GM12878 (cell line): ENCODE measurements at regions not wholly inside any gene's neighbourhood (a gene's known extent, or its start where the extent isn't known, plus 50 kb on each side); places are given as distances from the start of the nearest gene placed in this dataset.

Source experiments
- ATAC-seq: fragments of 200-7000 bp; cut with Tn5 transposase; 3 replicates; pipeline ENCODE4 v1.9.1; 2020; ENCODE audit warnings: mild to moderate bottlenecking, moderate library complexity
- BruUV-seq: library from RNA; stranded (reverse); fragments of 400-500 nt; replicated peaks from 2 replicates; lab custom pipeline; 2021; lab: Mats Ljungman, UMichigan
- CTCF ChIA-PET: fragments of 300-600 bp; sonication (Branson Sonifier 250); formaldehyde crosslinking; extraction: SDS; loops from one replicate; lab custom pipeline; 2021; ENCODE audit warnings: inconsistent platforms; lab: Yijun Ruan, JAX
- POLR2A ChIA-PET: fragments of 350-600 bp; formaldehyde crosslinking; extraction: SDS; loops from one replicate; lab custom pipeline; 2021; ENCODE audit warnings: inconsistent platforms; lab: Charles Lee
- RAD21 ChIA-PET: fragments of 300-600 bp; sonication (Branson Sonifier 250); formaldehyde crosslinking; loops from one replicate; lab custom pipeline; 2023; ENCODE audit warnings: antibody characterized with exemption; ENCODE audit not compliant: unreplicated experiment; lab: Charles Lee
- SMC1A ChIA-PET: fragments of 300-600 bp; sonication (Branson Sonifier 250); formaldehyde crosslinking; loops from one replicate; lab custom pipeline; 2023; ENCODE audit not compliant: unreplicated experiment, uncharacterized antibody; lab: Charles Lee
- DNase-seq: peaks from one replicate; pipeline ENCODE4 v3.0.0-alpha.2; 2011; ENCODE audit warnings: low read depth, low spot score
- FAIRE-seq: peaks from 3 replicates; lab custom pipeline; 2011; peaks lifted over from hg19 to GRCh38; lab: Jason Lieb, UNC
- H2AFZ ChIP-seq: 2 replicates; pipeline ENCODE4 v1.6.0; 2011; ENCODE audit warnings: low read depth, low read length, control low read depth; ENCODE audit not compliant: control insufficient read depth
- H3K27ac ChIP-seq: 2 replicates; pipeline ENCODE4 v1.5.1; 2011; ENCODE audit warnings: control low read depth; ENCODE audit not compliant: control insufficient read depth, insufficient read depth
- H3K27me3 ChIP-seq, 2 experiments: replicated peaks in 1 of 2; 2 replicates each; pipeline versions ENCODE4 v1.6.0 to v1.6.1; 2011; ENCODE audit warnings: low read length in 1 of 2; ENCODE audit not compliant: control insufficient read depth in 2 of 2, insufficient read depth in 2 of 2
- H3K36me3 ChIP-seq, 2 experiments: 2 replicates each; pipeline ENCODE4 v1.5.1; 2011; ENCODE audit warnings: low read length in 1 of 2; ENCODE audit not compliant: control insufficient read depth in 2 of 2, insufficient read depth in 2 of 2
- H3K4me1 ChIP-seq: 2 replicates; pipeline ENCODE4 v1.6.1; 2011; ENCODE audit warnings: mild to moderate bottlenecking, low read length, moderate library complexity, mixed read lengths; ENCODE audit not compliant: control insufficient read depth, insufficient read depth
- H3K4me2 ChIP-seq: 2 replicates; pipeline ENCODE4 v1.6.0; 2011; ENCODE audit warnings: control low read depth; ENCODE audit not compliant: control insufficient read depth, insufficient read depth
- H3K4me3 ChIP-seq: fragments of 200-600 bp; sonication (generic); 2 replicates; pipeline ENCODE4 v1.5.1; 2016
- H3K79me2 ChIP-seq: 2 replicates; pipeline ENCODE4 v1.6.0; 2011; ENCODE audit warnings: low read length; ENCODE audit not compliant: control insufficient read depth, insufficient read depth
- H3K9ac ChIP-seq: 2 replicates; pipeline ENCODE4 v1.8.0; 2011; ENCODE audit warnings: low read length, control low read depth, mixed read lengths; ENCODE audit not compliant: control insufficient read depth, insufficient read depth
- H3K9me3 ChIP-seq: replicated peaks from 3 replicates; pipeline ENCODE4 v1.5.1; 2011; ENCODE audit warnings: mild to moderate bottlenecking, low read length; ENCODE audit not compliant: control insufficient read depth, insufficient read depth
- H4K20me1 ChIP-seq: 2 replicates; pipeline ENCODE4 v1.6.0; 2011; ENCODE audit not compliant: control insufficient read depth, insufficient read depth
- KLF5 ChIP-seq: fragments of 450-650 bp; IDR thresholded peaks from 2 replicates; pipeline ENCODE4 v1.6.1; 2014; ENCODE audit warnings: mild to moderate bottlenecking; ENCODE audit not compliant: partially characterized antibody
- RBBP5 ChIP-seq: fragments of 200-600 bp; sonication (generic); conservative IDR thresholded peaks from 2 replicates; pipeline ENCODE4 v1.6.1; 2016
- STAT1 ChIP-seq: fragments of 450-650 bp; conservative IDR thresholded peaks from 2 replicates; pipeline ENCODE4 v1.6.1; 2014; ENCODE audit warnings: antibody characterized with exemption, mild to moderate bottlenecking
- WGBS: methylation state at CpG from one replicate; pipeline ENCODE4 v1.1.6; 2016; ENCODE audit warnings: low lambda C conversion rate; ENCODE audit not compliant: insufficient replicate concordance, insufficient coverage; ENCODE audit errors: missing lambda C conversion rate; 5-methylcytosine and 5-hydroxymethylcytosine counted together
- in situ Hi-C: fragments of 300-500 bp; cut with MboI; formaldehyde crosslinking; loops from 9 replicates; pipeline ENCODE4 v1.14.3; 2018; ENCODE audit warnings: mixed read lengths
- intact Hi-C: fragments of 100-400 bp; cut with micrococcal nuclease; formaldehyde crosslinking; loops from one replicate; pipeline ENCODE4 v1.14.2; 2022; ENCODE audit not compliant: unreplicated experiment
- TF ChIP-seq, protein P1 (sequence below): IDR thresholded peaks from 2 replicates; pipeline ENCODE4 v1.6.1; 2012; ENCODE audit warnings: mild to moderate bottlenecking, low read depth, low read length

DNA sequence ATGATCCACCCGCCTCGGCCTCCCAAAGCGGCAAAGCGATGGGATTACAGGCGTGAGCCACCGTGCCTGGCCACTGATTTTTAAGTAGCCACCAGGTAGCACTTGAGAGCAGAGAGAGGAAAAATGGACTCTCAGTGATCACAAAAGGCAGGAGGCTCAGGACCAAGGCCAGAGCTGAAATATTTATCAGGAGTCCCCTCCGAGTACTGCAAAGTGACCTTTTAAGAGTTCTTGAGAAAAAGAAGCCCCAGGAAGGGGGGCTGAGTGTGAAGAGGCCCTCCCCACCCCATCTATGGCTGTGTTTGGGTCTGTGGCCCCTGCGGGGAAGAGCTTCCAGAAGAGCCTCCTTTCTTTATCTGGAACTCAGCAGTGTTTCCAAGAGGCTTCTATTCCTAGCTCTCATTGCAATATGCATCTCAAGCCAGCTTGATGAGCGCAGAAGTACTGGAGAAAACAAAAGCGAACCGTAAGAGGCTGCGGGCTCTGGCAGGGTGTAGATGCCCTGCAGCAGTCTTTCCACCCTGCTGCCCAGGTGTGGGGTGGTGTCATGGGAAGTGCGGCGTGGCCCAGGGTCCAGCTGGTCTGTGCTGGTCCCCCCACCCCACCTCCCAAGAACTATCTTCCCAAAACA is 75.5 kb upstream of the CDK20 start (continued):
- TF ChIP-seq, protein P1, sequence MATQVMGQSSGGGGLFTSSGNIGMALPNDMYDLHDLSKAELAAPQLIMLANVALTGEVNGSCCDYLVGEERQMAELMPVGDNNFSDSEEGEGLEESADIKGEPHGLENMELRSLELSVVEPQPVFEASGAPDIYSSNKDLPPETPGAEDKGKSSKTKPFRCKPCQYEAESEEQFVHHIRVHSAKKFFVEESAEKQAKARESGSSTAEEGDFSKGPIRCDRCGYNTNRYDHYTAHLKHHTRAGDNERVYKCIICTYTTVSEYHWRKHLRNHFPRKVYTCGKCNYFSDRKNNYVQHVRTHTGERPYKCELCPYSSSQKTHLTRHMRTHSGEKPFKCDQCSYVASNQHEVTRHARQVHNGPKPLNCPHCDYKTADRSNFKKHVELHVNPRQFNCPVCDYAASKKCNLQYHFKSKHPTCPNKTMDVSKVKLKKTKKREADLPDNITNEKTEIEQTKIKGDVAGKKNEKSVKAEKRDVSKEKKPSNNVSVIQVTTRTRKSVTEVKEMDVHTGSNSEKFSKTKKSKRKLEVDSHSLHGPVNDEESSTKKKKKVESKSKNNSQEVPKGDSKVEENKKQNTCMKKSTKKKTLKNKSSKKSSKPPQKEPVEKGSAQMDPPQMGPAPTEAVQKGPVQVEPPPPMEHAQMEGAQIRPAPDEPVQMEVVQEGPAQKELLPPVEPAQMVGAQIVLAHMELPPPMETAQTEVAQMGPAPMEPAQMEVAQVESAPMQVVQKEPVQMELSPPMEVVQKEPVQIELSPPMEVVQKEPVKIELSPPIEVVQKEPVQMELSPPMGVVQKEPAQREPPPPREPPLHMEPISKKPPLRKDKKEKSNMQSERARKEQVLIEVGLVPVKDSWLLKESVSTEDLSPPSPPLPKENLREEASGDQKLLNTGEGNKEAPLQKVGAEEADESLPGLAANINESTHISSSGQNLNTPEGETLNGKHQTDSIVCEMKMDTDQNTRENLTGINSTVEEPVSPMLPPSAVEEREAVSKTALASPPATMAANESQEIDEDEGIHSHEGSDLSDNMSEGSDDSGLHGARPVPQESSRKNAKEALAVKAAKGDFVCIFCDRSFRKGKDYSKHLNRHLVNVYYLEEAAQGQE, result no peak
- no peak for TF ChIP-seq STAT1

DNA sequence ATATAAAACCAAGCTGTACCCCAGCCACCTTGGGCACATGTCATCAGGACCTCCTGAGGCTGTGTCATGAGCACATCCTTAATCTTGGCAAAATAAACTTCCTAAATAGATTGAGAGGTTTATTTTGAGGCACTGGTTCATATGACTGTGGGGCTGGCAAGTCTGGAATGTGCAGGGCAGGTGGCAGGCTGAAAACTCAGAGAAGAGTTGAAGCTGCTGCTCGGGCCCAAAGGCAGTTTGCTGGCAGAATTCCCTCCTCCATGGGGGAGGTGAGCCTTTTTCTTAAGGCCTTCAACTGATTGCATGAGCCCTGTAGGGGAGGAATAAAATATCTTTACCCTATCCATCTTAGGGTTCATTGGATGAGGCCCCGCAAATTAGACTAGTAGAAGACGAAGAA is 72.2 kb upstream of the CDK20 start:
- Histone ChIP-seq H3K4me1 (no peaks in the 10 kb centered on the region), H3K36me3 (no peaks in the 10 kb centered on the region), H3K4me2 (no peak overlapping the region), H3K4me3 (no peak overlapping the region), H3K27ac (no peak overlapping the region), H3K27me3 (no peaks in the 10 kb centered on the region), H2AFZ (no peak overlapping the region), H3K79me2 (no peaks in the 10 kb centered on the region), H3K9ac (no peak overlapping the region), H4K20me1 (no peaks in the 10 kb centered on the region), H3K9me3 (no peaks in the 10 kb centered on the region; the same call in 2 of the 3 replicates)
- intact Hi-C loops (no loop called here), in situ Hi-C loops (no loop called here)
- DNase-seq (no peak), ATAC-seq (no peak), FAIRE-seq (no peak)
- POLR2A ChIA-PET, result no interaction called here
- BruUV-seq, result no TSS peak
- CTCF ChIA-PET, result no interaction called here
- 7% methylated on average over 3 of the region's 3 CpGs for WGBS
- SMC1A ChIA-PET, result no interaction called here
- RAD21 ChIA-PET, result no interaction called here
- no peak for TF ChIP-seq KLF5
- no peak for TF ChIP-seq RBBP5
